Epithelial cell of esophagus (primary cell): ENCODE measurements at regions not wholly inside any gene's neighbourhood (a gene's known extent, or its start where the extent isn't known, plus 50 kb on each side); places are given as distances from the start of the nearest gene placed in this dataset.

Source experiments
- DNase-seq: peaks from one replicate; pipeline ENCODE4 v3.0.0; 2010; ENCODE audit warnings: low read depth
- H3K4me3 ChIP-seq: 2 replicates; pipeline ENCODE4 v1.5.1; 2011; ENCODE audit warnings: mild to moderate bottlenecking, low read length, control low read depth
- TF ChIP-seq, protein P1 (sequence below): IDR thresholded peaks from 2 replicates; pipeline ENCODE4 v1.5.1; 2011; ENCODE audit warnings: low read depth, mild to moderate bottlenecking, low read length, control low read depth, inconsistent platforms; ENCODE audit not compliant: insufficient read depth; ENCODE audit errors: missing control alignments

DNA sequence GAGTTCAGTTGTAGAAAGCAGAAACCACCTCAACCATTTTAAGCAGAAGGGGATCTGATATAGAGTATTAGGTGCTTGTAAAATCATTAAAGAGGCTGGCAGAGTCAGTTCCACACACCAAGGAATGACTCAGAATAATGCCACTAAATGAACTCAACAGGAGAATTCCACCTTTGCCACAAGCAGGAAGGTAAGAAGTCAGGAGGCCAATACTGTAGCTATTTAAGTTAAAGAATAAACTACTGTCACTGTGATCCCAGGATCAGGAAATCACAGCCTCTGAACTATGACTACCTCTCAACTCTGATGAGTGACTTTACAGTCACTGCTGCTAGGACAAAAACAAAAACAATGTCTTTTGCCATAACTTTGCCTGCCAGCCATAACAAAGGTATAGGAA, 52.5 kb upstream of the PRMT6 start:
- TF ChIP-seq, protein P1, sequence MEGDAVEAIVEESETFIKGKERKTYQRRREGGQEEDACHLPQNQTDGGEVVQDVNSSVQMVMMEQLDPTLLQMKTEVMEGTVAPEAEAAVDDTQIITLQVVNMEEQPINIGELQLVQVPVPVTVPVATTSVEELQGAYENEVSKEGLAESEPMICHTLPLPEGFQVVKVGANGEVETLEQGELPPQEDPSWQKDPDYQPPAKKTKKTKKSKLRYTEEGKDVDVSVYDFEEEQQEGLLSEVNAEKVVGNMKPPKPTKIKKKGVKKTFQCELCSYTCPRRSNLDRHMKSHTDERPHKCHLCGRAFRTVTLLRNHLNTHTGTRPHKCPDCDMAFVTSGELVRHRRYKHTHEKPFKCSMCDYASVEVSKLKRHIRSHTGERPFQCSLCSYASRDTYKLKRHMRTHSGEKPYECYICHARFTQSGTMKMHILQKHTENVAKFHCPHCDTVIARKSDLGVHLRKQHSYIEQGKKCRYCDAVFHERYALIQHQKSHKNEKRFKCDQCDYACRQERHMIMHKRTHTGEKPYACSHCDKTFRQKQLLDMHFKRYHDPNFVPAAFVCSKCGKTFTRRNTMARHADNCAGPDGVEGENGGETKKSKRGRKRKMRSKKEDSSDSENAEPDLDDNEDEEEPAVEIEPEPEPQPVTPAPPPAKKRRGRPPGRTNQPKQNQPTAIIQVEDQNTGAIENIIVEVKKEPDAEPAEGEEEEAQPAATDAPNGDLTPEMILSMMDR = no peak
- no peak overlapping the region for H3K4me3 ChIP-seq
- DNase-seq = peak; percentile 24

DNA sequence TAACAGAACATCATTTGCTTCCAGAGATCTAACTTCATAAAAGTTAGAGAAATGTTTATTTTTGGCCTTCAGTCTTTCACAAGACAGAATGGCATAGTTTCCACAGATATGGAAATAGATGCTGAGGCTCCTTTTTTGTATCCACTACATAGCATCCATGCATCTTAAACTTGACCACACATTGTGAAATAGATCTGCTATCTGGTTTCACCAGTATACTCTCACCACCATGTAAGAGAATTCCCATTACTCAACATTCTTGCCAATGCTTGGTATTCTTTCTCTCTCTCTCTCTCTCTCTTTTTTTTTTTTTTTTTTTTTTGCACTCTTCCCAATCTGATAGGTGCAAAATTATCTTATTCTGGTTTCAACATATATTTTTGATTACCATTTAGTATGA, 52.1 kb upstream of the PRMT6 start:
- TF ChIP-seq, protein P1 = no peak
- no peak overlapping the region for H3K4me3 ChIP-seq
- DNase-seq = peak; percentile 54
